ENCODE measurements at regions not wholly inside any gene's neighbourhood (a gene's known extent, or its start where the extent isn't known, plus 50 kb on each side); places are given as distances from the start of the nearest gene placed in this dataset.
"Not testable (repeated sequence)": the region's sequence is repeated elsewhere in the genome, so short reads cannot be mapped to it uniquely, and the experiment has no call there.

- not testable (repeated sequence) for H4K20me1 ChIP-seq (ENCODE audit: insufficient read depth, low read length); H3K4me1 ChIP-seq (ENCODE audit: low read length); H3K4me2 ChIP-seq (ENCODE audit: low read length); H3K79me2 ChIP-seq (ENCODE audit: low read length); H2AFZ ChIP-seq (ENCODE audit: low read depth, low read length); H3K9me3 ChIP-seq (ENCODE audit: insufficient read depth, low read length); H3K4me3 ChIP-seq (ENCODE audit: low read length); H3K36me3 ChIP-seq (replicated peaks; ENCODE audit: low read depth, low read length); H3K9ac ChIP-seq (ENCODE audit: low read length); H3K27me3 ChIP-seq (ENCODE audit: low read depth, low read length); H3K27ac ChIP-seq (ENCODE audit: low read length)
Observed at GRCh38 chr12:9307255-9307654, 99.1 kb upstream of the PZP start.

- H3K4me3 ChIP-seq (ENCODE audit: low read length); H3K27me3 ChIP-seq (ENCODE audit: low read depth, low read length); H3K4me1 ChIP-seq (ENCODE audit: low read length); H3K27ac ChIP-seq (ENCODE audit: low read length); H3K9ac ChIP-seq (ENCODE audit: low read length); H3K79me2 ChIP-seq (ENCODE audit: low read length); H3K9me3 ChIP-seq (ENCODE audit: insufficient read depth, low read length); H3K36me3 ChIP-seq (replicated peaks; ENCODE audit: low read depth, low read length); H4K20me1 ChIP-seq (ENCODE audit: insufficient read depth, low read length); H3K4me2 ChIP-seq (ENCODE audit: low read length); H2AFZ ChIP-seq (ENCODE audit: low read depth, low read length): not testable (repeated sequence)
Observed at GRCh38 chr12:9306004-9306403, 97.8 kb upstream of the PZP start.

DNA sequence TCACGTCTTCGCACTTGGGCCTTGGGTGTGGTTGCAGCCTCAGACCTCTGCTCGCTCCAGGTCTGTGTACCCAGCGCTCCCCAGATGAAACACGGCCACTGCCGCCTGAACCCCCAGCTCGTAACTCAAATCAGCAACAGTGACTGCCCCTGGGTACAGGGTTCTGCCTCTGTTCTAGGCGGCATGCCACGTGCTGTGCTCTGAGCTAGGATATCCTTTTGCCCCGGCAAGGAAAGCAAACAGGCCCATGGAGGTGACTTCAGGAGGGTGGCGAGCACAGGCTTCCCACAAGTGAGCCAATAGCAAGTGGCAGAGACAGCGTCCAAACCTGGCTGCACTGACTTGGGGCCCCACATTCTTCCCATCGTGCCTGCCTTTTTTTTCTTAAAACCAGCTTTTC lies 96.3 kb upstream of the PZP start:
- H3K9ac ChIP-seq (ENCODE audit: low read length); H3K4me3 ChIP-seq (ENCODE audit: low read length); H3K27me3 ChIP-seq (ENCODE audit: low read depth, low read length); H3K79me2 ChIP-seq (ENCODE audit: low read length); H3K4me1 ChIP-seq (ENCODE audit: low read length); H3K27ac ChIP-seq (ENCODE audit: low read length); H3K4me2 ChIP-seq (ENCODE audit: low read length); H3K36me3 ChIP-seq (replicated peaks; ENCODE audit: low read depth, low read length); H3K9me3 ChIP-seq (ENCODE audit: insufficient read depth, low read length); H2AFZ ChIP-seq (ENCODE audit: low read depth, low read length); H4K20me1 ChIP-seq (ENCODE audit: insufficient read depth, low read length): not testable (repeated sequence)

GRCh38 chr12:9295872-9296271 lies 87.7 kb upstream of the PZP start:
- not testable (repeated sequence) for H3K4me1 ChIP-seq (ENCODE audit: low read length); H3K27ac ChIP-seq (ENCODE audit: low read length); H3K36me3 ChIP-seq (replicated peaks; ENCODE audit: low read depth, low read length); H3K27me3 ChIP-seq (ENCODE audit: low read depth, low read length); H3K9ac ChIP-seq (ENCODE audit: low read length); H3K4me2 ChIP-seq (ENCODE audit: low read length); H3K9me3 ChIP-seq (ENCODE audit: insufficient read depth, low read length); H2AFZ ChIP-seq (ENCODE audit: low read depth, low read length); H4K20me1 ChIP-seq (ENCODE audit: insufficient read depth, low read length); H3K4me3 ChIP-seq (ENCODE audit: low read length); H3K79me2 ChIP-seq (ENCODE audit: low read length)

DNA sequence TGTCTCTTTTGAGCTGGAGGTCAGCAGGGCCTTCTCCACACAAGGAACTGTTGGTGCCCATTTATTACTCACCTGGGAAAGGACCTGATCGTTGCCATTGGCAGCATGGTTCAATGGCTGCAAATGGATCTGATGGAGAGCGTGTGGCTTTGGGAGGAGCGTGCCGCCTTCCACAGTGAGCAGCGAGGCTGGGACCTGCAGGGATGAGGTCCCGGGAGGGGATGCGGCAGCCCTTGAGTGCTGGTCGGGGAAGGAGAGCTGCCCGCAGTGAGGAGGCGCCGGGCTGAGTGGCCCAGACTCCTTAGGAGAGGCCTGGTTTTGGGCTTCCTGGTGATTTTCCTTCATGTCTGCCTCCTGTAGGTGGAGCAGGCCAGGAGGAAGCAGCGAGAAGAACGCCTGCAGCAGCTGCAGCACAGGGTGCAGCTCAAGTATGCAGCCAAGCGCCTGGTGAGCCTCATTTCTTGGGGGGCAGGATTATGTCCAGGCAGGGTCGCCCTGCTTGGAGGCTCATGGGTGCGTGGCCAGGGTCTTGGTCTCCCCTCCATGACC lies 86.0 kb upstream of the PZP start:
- not testable (repeated sequence) for H4K20me1 ChIP-seq (ENCODE audit: insufficient read depth, low read length); H3K4me2 ChIP-seq (ENCODE audit: low read length); H3K9me3 ChIP-seq (ENCODE audit: insufficient read depth, low read length); H3K4me1 ChIP-seq (ENCODE audit: low read length); H3K9ac ChIP-seq (ENCODE audit: low read length); H3K27ac ChIP-seq (ENCODE audit: low read length); H3K4me3 ChIP-seq (ENCODE audit: low read length); H2AFZ ChIP-seq (ENCODE audit: low read depth, low read length); H3K79me2 ChIP-seq (ENCODE audit: low read length); H3K36me3 ChIP-seq (replicated peaks; ENCODE audit: low read depth, low read length); H3K27me3 ChIP-seq (ENCODE audit: low read depth, low read length)

DNA sequence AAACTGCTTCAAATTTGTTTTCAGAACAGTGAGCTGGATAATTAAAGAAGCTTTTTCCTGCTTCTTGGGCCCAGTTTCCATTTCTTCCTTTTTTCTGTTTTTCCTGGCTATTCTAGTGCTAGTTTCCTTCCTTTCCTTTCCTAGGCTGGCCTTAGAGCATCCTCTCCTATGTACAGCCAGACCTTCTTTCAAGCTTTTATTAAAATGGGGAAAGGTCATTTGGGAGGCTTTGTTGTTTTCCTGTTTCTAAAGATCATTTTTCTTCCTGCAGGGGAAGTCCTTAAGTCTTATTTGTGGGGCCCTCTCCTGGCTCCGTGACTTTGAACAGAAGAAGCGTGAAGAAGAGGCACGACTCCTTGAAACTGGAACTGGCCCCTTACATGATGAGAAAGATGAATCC lies 85.2 kb upstream of the PZP start:
- H3K27me3 ChIP-seq (ENCODE audit: low read depth, low read length); H3K9me3 ChIP-seq (ENCODE audit: insufficient read depth, low read length); H3K4me3 ChIP-seq (ENCODE audit: low read length): not testable (repeated sequence)

GRCh38 chr12:9289984-9290383 lies 81.8 kb upstream of the PZP start:
- not testable (repeated sequence) for H2AFZ ChIP-seq (ENCODE audit: low read depth, low read length); H3K27ac ChIP-seq (ENCODE audit: low read length); H3K9ac ChIP-seq (ENCODE audit: low read length); H3K9me3 ChIP-seq (ENCODE audit: insufficient read depth, low read length); H4K20me1 ChIP-seq (ENCODE audit: insufficient read depth, low read length); H3K4me1 ChIP-seq (ENCODE audit: low read length); H3K36me3 ChIP-seq (replicated peaks; ENCODE audit: low read depth, low read length); H3K4me3 ChIP-seq (ENCODE audit: low read length); H3K79me2 ChIP-seq (ENCODE audit: low read length); H3K4me2 ChIP-seq (ENCODE audit: low read length); H3K27me3 ChIP-seq (ENCODE audit: low read depth, low read length)

More for the DNA sequence above, 85.2 kb upstream of the PZP start:
- not testable (repeated sequence) for H3K4me2 ChIP-seq (ENCODE audit: low read length); H4K20me1 ChIP-seq (ENCODE audit: insufficient read depth, low read length); H3K79me2 ChIP-seq (ENCODE audit: low read length); H3K27ac ChIP-seq (ENCODE audit: low read length); H3K9ac ChIP-seq (ENCODE audit: low read length); H3K4me1 ChIP-seq (ENCODE audit: low read length); H2AFZ ChIP-seq (ENCODE audit: low read depth, low read length); H3K36me3 ChIP-seq (replicated peaks; ENCODE audit: low read depth, low read length)

DNA sequence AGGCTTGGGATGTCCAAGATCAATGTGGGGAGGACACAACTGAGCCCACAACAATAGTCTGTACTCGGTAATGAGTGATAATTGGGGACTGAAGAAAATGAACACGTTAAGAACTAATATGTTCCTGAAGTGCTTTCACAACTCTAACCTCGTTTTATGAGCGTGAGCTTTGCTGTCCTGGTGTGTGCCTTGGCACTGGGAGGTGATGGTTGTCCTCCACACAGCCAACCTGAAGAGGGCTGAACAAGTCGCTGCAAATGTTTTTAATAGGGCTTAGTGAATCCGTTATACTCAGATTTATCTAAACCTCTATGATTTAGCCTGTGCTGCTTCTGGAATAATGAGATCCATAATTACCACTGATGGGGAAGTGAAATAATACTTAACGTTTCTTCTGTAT lies 76.5 kb upstream of the PZP start:
- Histone ChIP-seq H3K4me2 (ENCODE audit: low read length) (peak overlapping the region; percentile 46), H3K27ac (ENCODE audit: low read length) (peak overlapping the region; percentile 59; the same call in 1 of the 2 replicates), H3K9ac (ENCODE audit: low read length) (peak overlapping the region; percentile 72; the same call in 1 of the 2 replicates), H3K4me3 (ENCODE audit: low read length) (peak overlapping the region; percentile 80)
- H3K27me3 ChIP-seq (ENCODE audit: low read depth, low read length); H3K79me2 ChIP-seq (ENCODE audit: low read length); H4K20me1 ChIP-seq (ENCODE audit: insufficient read depth, low read length); H3K36me3 ChIP-seq (replicated peaks; ENCODE audit: low read depth, low read length); H3K4me1 ChIP-seq (ENCODE audit: low read length); H3K9me3 ChIP-seq (ENCODE audit: insufficient read depth, low read length); H2AFZ ChIP-seq (ENCODE audit: low read depth, low read length): not testable (repeated sequence)

DNA sequence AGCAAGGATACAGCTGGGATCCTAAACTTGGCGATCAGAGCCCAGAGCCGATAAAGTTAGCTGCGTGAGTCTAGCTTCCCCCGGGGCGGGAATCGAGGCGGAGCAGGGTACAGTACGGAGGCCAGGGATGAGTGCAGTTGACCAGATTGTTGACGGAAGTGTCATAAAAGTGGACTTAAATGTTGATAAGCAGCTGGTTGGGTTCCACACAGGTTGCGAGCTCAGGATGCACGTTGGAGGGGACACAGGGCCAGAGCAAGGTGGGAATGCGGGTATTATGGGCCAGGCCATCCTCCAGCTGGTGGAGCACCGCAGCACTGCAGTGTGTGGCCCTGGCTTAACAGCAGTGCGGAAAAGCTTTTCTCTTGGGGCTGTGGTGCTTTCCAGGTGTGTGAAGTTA lies 76.0 kb upstream of the PZP start:
- Histone ChIP-seq H3K27ac (ENCODE audit: low read length) (peak overlapping the region; percentile 59), H3K9ac (ENCODE audit: low read length) (peak overlapping the region; percentile 72), H3K4me3 (ENCODE audit: low read length) (peak overlapping the region; percentile 80), H3K4me2 (ENCODE audit: low read length) (peak overlapping the region; percentile 46)
- not testable (repeated sequence) for H3K79me2 ChIP-seq (ENCODE audit: low read length); H3K36me3 ChIP-seq (replicated peaks; ENCODE audit: low read depth, low read length); H3K27me3 ChIP-seq (ENCODE audit: low read depth, low read length); H4K20me1 ChIP-seq (ENCODE audit: insufficient read depth, low read length); H3K9me3 ChIP-seq (ENCODE audit: insufficient read depth, low read length); H2AFZ ChIP-seq (ENCODE audit: low read depth, low read length); H3K4me1 ChIP-seq (ENCODE audit: low read length)

GRCh38 chr12:9283346-9284095 lies 75.3 kb upstream of the PZP start:
- H3K9me3 ChIP-seq (ENCODE audit: insufficient read depth, low read length); H3K79me2 ChIP-seq (ENCODE audit: low read length); H3K4me1 ChIP-seq (ENCODE audit: low read length); H3K27me3 ChIP-seq (ENCODE audit: low read depth, low read length); H3K36me3 ChIP-seq (replicated peaks; ENCODE audit: low read depth, low read length); H4K20me1 ChIP-seq (ENCODE audit: insufficient read depth, low read length): not testable (repeated sequence)
- H3K9ac ChIP-seq (ENCODE audit: low read length), result peak overlapping the region; percentile 72
- H2AFZ ChIP-seq (ENCODE audit: low read depth, low read length), result peak overlapping the region; percentile 81
- peak overlapping the region; percentile 77 for H3K4me2 ChIP-seq (ENCODE audit: low read length)
- peak overlapping the region; percentile 76 for H3K27ac ChIP-seq (ENCODE audit: low read length)
- peak overlapping the region; percentile 80 for H3K4me3 ChIP-seq (ENCODE audit: low read length)
